ENCODE measurements at regions not wholly inside any gene's neighbourhood (a gene's known extent, or its start where the extent isn't known, plus 50 kb on each side); places are given as distances from the start of the nearest gene placed in this dataset.
"Not testable (repeated sequence)": the region's sequence is repeated elsewhere in the genome, so short reads cannot be mapped to it uniquely, and the experiment has no call there.

DNA sequence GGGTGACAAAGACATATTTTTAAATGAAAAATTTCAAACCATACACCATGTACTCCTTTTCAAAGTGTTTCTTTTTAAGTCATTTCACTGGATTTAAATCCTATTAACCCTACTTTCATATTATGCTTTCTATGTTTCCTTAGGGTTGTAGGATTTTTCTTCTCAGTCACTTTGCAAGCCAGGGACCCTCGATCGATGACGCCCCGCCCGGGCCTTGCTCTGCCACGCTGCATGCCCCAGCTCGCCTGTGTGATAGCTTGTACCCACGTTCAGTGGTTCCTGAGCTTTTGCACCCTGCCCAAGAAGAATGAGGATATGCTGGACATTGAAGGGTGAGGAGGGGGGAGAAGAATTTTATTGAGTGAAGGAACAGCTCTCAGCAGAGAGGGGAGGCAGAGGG, 568.0 kb downstream of the TRIB2 start:
- Histone ChIP-seq H3K4me2 (ENCODE audit: low read depth, low read length) (no peak overlapping the region), H3K9ac (ENCODE audit: low read length) (no peak overlapping the region), H3K36me3 (replicated peaks; ENCODE audit: insufficient read depth, low read length) (no peaks in the 10 kb centered on the region), H3K9me2 (replicated peaks; ENCODE audit: insufficient read depth, low read length) (no peaks in the 10 kb centered on the region), H3K9me3 (replicated peaks; ENCODE audit: insufficient read depth, low read length) (no peaks in the 10 kb centered on the region), H4K20me1 (ENCODE audit: insufficient read depth, low read length) (no peaks in the 10 kb centered on the region), H3K27ac (ENCODE audit: low read length) (no peak overlapping the region), H3K4me3 (ENCODE audit: low read length) (no peak overlapping the region), H3K79me2 (ENCODE audit: low read length) (no peaks in the 10 kb centered on the region), H3K27me3 (replicated peaks; ENCODE audit: insufficient read depth, low read length) (no peaks in the 10 kb centered on the region), H2AFZ (ENCODE audit: low read length) (no peak overlapping the region), H3F3A (ENCODE audit: insufficient read depth, low read length) (no peaks in the 10 kb centered on the region), H3K4me1 (ENCODE audit: low read length) (no peaks in the 10 kb centered on the region)
- TF ChIP-seq CTCF (IDR thresholded peaks at IDR 0.05; ENCODE audit: low read length) (no peak), EZH2phosphoT487 (IDR thresholded peaks at IDR 0.05; ENCODE audit: low read length) (no peak), EZH2 (optimal IDR thresholded peaks at IDR 0.05; ENCODE audit: low read depth, low read length) (no peak)
- no peak for DNase-seq

DNA sequence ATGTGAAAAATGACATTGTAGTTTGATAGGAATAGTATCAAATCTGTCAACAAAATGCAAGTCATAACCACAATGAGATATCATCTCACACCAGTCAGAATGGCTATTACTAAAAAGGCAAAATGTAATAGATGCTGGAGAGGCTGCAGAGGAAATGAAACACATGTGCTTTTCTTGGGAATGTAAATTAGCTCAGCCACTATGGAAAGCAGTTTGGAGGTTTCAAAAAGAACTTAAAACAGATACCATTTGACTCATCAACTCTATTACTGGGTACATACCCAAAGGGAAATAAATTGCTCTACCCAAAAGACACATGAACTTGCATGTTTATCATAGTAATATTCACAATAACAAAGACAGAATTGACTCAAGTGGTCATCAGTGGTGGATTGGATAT, 572.6 kb downstream of the TRIB2 start:
- Histone ChIP-seq H3K9ac (ENCODE audit: low read length) (no peak overlapping the region), H2AFZ (ENCODE audit: low read length) (no peak overlapping the region), H3K4me1 (ENCODE audit: low read length) (no peaks in the 10 kb centered on the region), H3K4me2 (ENCODE audit: low read depth, low read length) (no peak overlapping the region), H3F3A (ENCODE audit: insufficient read depth, low read length) (no peaks in the 10 kb centered on the region), H4K20me1 (ENCODE audit: insufficient read depth, low read length) (no peaks in the 10 kb centered on the region), H3K4me3 (ENCODE audit: low read length) (no peak overlapping the region), H3K27me3 (replicated peaks; ENCODE audit: insufficient read depth, low read length) (no peaks in the 10 kb centered on the region), H3K79me2 (ENCODE audit: low read length) (no peaks in the 10 kb centered on the region), H3K9me3 (replicated peaks; ENCODE audit: insufficient read depth, low read length) (no peaks in the 10 kb centered on the region), H3K27ac (ENCODE audit: low read length) (no peak overlapping the region), H3K36me3 (replicated peaks; ENCODE audit: insufficient read depth, low read length) (no peaks in the 10 kb centered on the region), H3K9me2 (replicated peaks; ENCODE audit: insufficient read depth, low read length) (no peaks in the 10 kb centered on the region)
- no peak for TF ChIP-seq EZH2 (optimal IDR thresholded peaks at IDR 0.05; ENCODE audit: low read depth, low read length)
- TF ChIP-seq CTCF (IDR thresholded peaks at IDR 0.05; ENCODE audit: low read length): no peak
- no peak for TF ChIP-seq EZH2phosphoT487 (IDR thresholded peaks at IDR 0.05; ENCODE audit: low read length)
- no peak for DNase-seq

DNA sequence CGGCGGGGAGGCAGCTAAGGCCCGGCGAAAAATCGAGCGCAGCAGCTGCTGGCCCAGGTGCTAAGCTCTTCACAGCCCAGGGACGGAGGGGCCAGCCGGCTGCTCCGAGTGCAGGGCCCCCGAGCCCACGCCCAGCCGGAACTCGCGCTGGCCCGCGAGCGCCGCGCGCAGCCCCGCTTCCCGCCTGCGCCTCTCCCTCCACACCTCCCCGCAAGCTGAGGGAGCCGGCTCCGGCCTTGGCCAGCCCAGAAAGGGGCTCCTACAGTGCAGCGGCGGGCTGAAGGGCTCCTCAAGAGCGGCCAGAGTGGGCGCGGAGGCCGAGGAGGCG, 591.7 kb downstream of the TRIB2 start:
- H3K4me1 ChIP-seq (ENCODE audit: low read length); H3F3A ChIP-seq (ENCODE audit: insufficient read depth, low read length); H3K27me3 ChIP-seq (replicated peaks; ENCODE audit: insufficient read depth, low read length); H3K79me2 ChIP-seq (ENCODE audit: low read length); H2AFZ ChIP-seq (ENCODE audit: low read length); H3K27ac ChIP-seq (ENCODE audit: low read length); DNase-seq; H3K9ac ChIP-seq (ENCODE audit: low read length); H3K4me3 ChIP-seq (ENCODE audit: low read length); H3K36me3 ChIP-seq (replicated peaks; ENCODE audit: insufficient read depth, low read length); H4K20me1 ChIP-seq (ENCODE audit: insufficient read depth, low read length); H3K9me2 ChIP-seq (replicated peaks; ENCODE audit: insufficient read depth, low read length); H3K9me3 ChIP-seq (replicated peaks; ENCODE audit: insufficient read depth, low read length); H3K4me2 ChIP-seq (ENCODE audit: low read depth, low read length): not testable (repeated sequence)

GRCh38 chr2:13308989-13309388, 592.3 kb downstream of the TRIB2 start:
- Histone ChIP-seq H3K9me2 (replicated peaks; ENCODE audit: insufficient read depth, low read length) (no peaks in the 10 kb centered on the region), H3K4me3 (ENCODE audit: low read length) (no peak overlapping the region), H3K27ac (ENCODE audit: low read length) (no peak overlapping the region), H3K36me3 (replicated peaks; ENCODE audit: insufficient read depth, low read length) (no peaks in the 10 kb centered on the region), H4K20me1 (ENCODE audit: insufficient read depth, low read length) (no peaks in the 10 kb centered on the region), H3K9ac (ENCODE audit: low read length) (no peak overlapping the region), H3F3A (ENCODE audit: insufficient read depth, low read length) (no peaks in the 10 kb centered on the region), H3K9me3 (replicated peaks; ENCODE audit: insufficient read depth, low read length) (no peaks in the 10 kb centered on the region), H3K4me2 (ENCODE audit: low read depth, low read length) (no peak overlapping the region), H3K4me1 (ENCODE audit: low read length) (no peaks in the 10 kb centered on the region), H2AFZ (ENCODE audit: low read length) (no peak overlapping the region), H3K27me3 (replicated peaks; ENCODE audit: insufficient read depth, low read length) (no peaks in the 10 kb centered on the region), H3K79me2 (ENCODE audit: low read length) (no peaks in the 10 kb centered on the region)
- DNase-seq: no peak
- TF ChIP-seq CTCF (IDR thresholded peaks at IDR 0.05; ENCODE audit: low read length): no peak
